Fibroblast of lung (primary cell): ENCODE measurements at regions not wholly inside any gene's neighbourhood (a gene's known extent, or its start where the extent isn't known, plus 50 kb on each side); places are given as distances from the start of the nearest gene placed in this dataset.
"Not testable (repeated sequence)": the region's sequence is repeated elsewhere in the genome, so short reads cannot be mapped to it uniquely, and the experiment has no call there.

ENCODE experiments used
- CTCF ChIP-seq, 2 donors: IDR thresholded peaks in 1 of 2; conservative IDR thresholded peaks in 1 of 2; 1 replicate in 1 of 2; 2 replicates in 1 of 2; pipeline ENCODE4 v1.5.1; 2011 to 2012; ENCODE audit warnings: low read length in 2 of 2, control low read depth in 1 of 2, inconsistent platforms in 1 of 2, low read depth in 1 of 2, mild to moderate bottlenecking in 1 of 2
- EZH2 ChIP-seq: IDR thresholded peaks from 2 replicates; pipeline ENCODE4 v1.5.1; 2012; ENCODE audit warnings: low read length, control low read depth, mild to moderate bottlenecking; ENCODE audit errors: missing control alignments

DNA sequence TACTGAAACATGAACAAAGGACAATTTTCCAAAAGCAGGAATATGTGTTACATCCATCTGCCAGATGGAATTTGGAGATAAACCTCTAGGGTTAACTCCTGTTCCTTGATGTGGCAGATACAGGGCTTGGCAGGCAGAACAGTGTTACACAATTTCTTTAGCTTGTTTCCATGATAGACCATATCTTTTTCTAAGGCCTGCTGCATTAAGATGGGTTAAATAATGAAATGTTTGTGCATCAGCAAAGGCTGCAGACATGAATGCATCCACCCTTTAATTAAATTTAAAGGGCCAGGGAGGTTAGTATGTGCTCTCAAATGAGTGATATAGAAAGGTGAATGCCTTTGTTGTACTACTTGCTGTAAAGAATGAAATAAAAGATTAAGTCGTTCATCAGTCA lies 50.1 kb upstream of the WDR44 start:
- TF ChIP-seq CTCF (conservative IDR thresholded peaks at IDR 0.05 in 1 of 2, IDR thresholded peaks at IDR 0.05 in 1 of 2; ENCODE audit: low read depth in 1 of 2, low read length in 2 of 2); EZH2: not testable (repeated sequence)
